Panc1 (cell line): ENCODE measurements at regions not wholly inside any gene's neighbourhood (a gene's known extent, or its start where the extent isn't known, plus 50 kb on each side); places are given as distances from the start of the nearest gene placed in this dataset.

Experiments
- ATAC-seq: fragments of 200-7000 bp; cut with Tn5 transposase; 2 replicates; pipeline ENCODE4 v1.9.1; 2020; ENCODE audit warnings: mild to moderate bottlenecking, moderate library complexity
- BruUV-seq: library from RNA; stranded (reverse); fragments of 400-500 nt; replicated peaks from 2 replicates; lab custom pipeline; 2021; lab: Mats Ljungman, UMichigan
- CTCF ChIA-PET: fragments of 300-600 bp; sonication (Branson Sonifier 250); formaldehyde crosslinking; loops from one replicate; lab custom pipeline; 2022; ENCODE audit warnings: antibody characterized with exemption; lab: Charles Lee
- POLR2A ChIA-PET: fragments of 300-600 bp; sonication (Branson Sonifier 250); formaldehyde crosslinking; loops from one replicate; lab custom pipeline; 2022; ENCODE audit warnings: antibody characterized with exemption; lab: Charles Lee
- DNase-seq: peaks from one replicate; pipeline ENCODE4 v3.0.0-alpha.2; 2010; ENCODE audit warnings: low read depth, low spot score
- H3K27ac ChIP-seq: 2 replicates; pipeline ENCODE4 v1.5.1; 2011; ENCODE audit warnings: mild to moderate bottlenecking, low read length, inconsistent platforms
- H3K27me3 ChIP-seq: fragments of 200-500 bp; sonication (Bioruptor generic); 2 replicates; pipeline ENCODE4 v1.6.0; 2014; ENCODE audit warnings: low read length, inconsistent platforms; ENCODE audit not compliant: control insufficient read depth, insufficient read depth
- H3K36me3 ChIP-seq: fragments of 200-500 bp; sonication (Bioruptor generic); 2 replicates; pipeline ENCODE4 v1.5.1; 2014; ENCODE audit warnings: inconsistent platforms, mild to moderate bottlenecking, low read length, moderate library complexity; ENCODE audit not compliant: control insufficient read depth, insufficient read depth
- H3K4me1 ChIP-seq: 2 replicates; pipeline ENCODE4 v1.5.1; 2011; ENCODE audit warnings: inconsistent platforms, mild to moderate bottlenecking, low read length, moderate library complexity; ENCODE audit not compliant: control insufficient read depth, insufficient read depth
- H3K4me3 ChIP-seq, 2 experiments: 2 replicates each; pipeline ENCODE4 v1.5.1; 2011 to 2012; ENCODE audit warnings: low read depth in 2 of 2, low read length in 2 of 2, mild to moderate bottlenecking in 2 of 2, inconsistent platforms in 1 of 2, moderate library complexity in 1 of 2
- H3K9me3 ChIP-seq: fragments of 200-500 bp; sonication (Bioruptor generic); 2 replicates; pipeline ENCODE4 v1.5.1; 2014; ENCODE audit warnings: low read depth, mild to moderate bottlenecking, inconsistent platforms, low read length, moderate library complexity; ENCODE audit not compliant: control insufficient read depth, insufficient read depth
- CTCF ChIP-seq: fragments of 450-650 bp; IDR thresholded peaks from 2 replicates; pipeline ENCODE4 v1.5.1; 2017; ENCODE audit warnings: mild to moderate bottlenecking
- POLR2AphosphoS5 ChIP-seq: IDR thresholded peaks from 2 replicates; pipeline ENCODE4 v1.6.1; 2012; ENCODE audit warnings: mild to moderate bottlenecking, low read depth, low read length, moderate library complexity
- REST ChIP-seq, 2 experiments: IDR thresholded peaks; 2 replicates each; pipeline ENCODE4 v1.6.1; 2011 to 2012; ENCODE audit warnings: low read depth in 2 of 2, control low read depth in 1 of 2, low read length in 1 of 2, mild to moderate bottlenecking in 1 of 2, moderate library complexity in 1 of 2; ENCODE audit not compliant: insufficient read depth in 1 of 2
- SIN3A ChIP-seq: IDR thresholded peaks from 2 replicates; pipeline ENCODE4 v1.6.1; 2012; ENCODE audit warnings: low read depth, mild to moderate bottlenecking, low read length, moderate library complexity, borderline replicate concordance; ENCODE audit not compliant: insufficient read depth
- TCF7L2 ChIP-seq: IDR thresholded peaks from 2 replicates; pipeline ENCODE4 v1.6.1; 2011; ENCODE audit warnings: mild to moderate bottlenecking, low read depth, low read length, inconsistent platforms
- in situ Hi-C: cut with HindIII; loops from 2 replicates; pipeline ENCODE4 v1.10.0; 2016; ENCODE audit warnings: low sequenced_read_pairs, low pct_unique_long_range_greater_than_20kb
- intact Hi-C: fragments of 100-400 bp; cut with micrococcal nuclease; formaldehyde crosslinking; loops from one replicate; pipeline ENCODE4 v1.10.0; 2022; ENCODE audit not compliant: unreplicated experiment

DNA sequence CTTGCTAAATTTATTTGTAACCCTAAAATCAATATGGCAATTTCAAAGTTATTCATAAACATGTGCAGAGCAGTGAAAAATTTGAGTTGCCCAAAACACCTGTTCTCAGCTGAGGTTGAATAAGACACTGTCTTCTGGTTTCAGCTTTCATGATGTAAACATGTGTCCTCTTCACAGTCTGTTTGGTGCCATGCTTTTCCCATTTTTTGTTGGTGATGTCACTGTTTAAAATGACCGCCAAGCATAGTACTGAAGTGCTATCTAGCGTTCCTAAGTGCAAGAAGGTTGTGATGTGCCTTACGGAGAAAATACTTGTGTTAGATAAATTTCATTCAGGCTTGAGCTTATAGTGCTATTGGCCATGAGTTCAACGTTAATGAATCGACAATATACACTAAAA, 580.8 kb downstream of the ACTL7B start:
- CTCF ChIA-PET, result no interaction called here
- POLR2A ChIA-PET, result interaction anchor here (0.7 kb wide), 1 partner anchor 183 kb away, joined by 4 read pairs; no protein-coding TSS in a partner anchor
- Histone ChIP-seq H3K27ac (no peak overlapping the region), H3K4me3 (no peak overlapping the region), H3K27me3 (no peaks in the 10 kb centered on the region), H3K9me3 (no peaks in the 10 kb centered on the region), H3K4me1 (no peaks in the 10 kb centered on the region), H3K36me3 (no peaks in the 10 kb centered on the region)
- no peak for DNase-seq
- intact Hi-C loops, result no loop called here
- no peak for TF ChIP-seq REST (IDR thresholded peaks at IDR 0.05; ENCODE audit: insufficient read depth in 1 of 2, low read depth in 2 of 2, low read length in 1 of 2)
- TF ChIP-seq SIN3A, result no peak
- TF ChIP-seq TCF7L2, result no peak
- TF ChIP-seq CTCF, result no peak
- no peak for TF ChIP-seq POLR2AphosphoS5
- no peak for ATAC-seq
- in situ Hi-C loops, result no loop called here
- no TSS peak for BruUV-seq

- intact Hi-C loops (no loop called here), in situ Hi-C loops (no loop called here)
- Histone ChIP-seq H3K9me3 (no peaks in the 10 kb centered on the region), H3K4me1 (no peaks in the 10 kb centered on the region), H3K27me3 (no peaks in the 10 kb centered on the region), H3K4me3 (no peak overlapping the region), H3K27ac (no peak overlapping the region), H3K36me3 (no peaks in the 10 kb centered on the region)
- ChIA-PET CTCF (no interaction called here), POLR2A (no interaction called here)
- TF ChIP-seq POLR2AphosphoS5, result no peak
- no peak for TF ChIP-seq TCF7L2
- no peak for TF ChIP-seq REST (IDR thresholded peaks at IDR 0.05; ENCODE audit: insufficient read depth in 1 of 2, low read depth in 2 of 2, low read length in 1 of 2)
- no peak for TF ChIP-seq SIN3A
- TF ChIP-seq CTCF, result no peak
- no TSS peak for BruUV-seq
- DNase-seq, result no peak
- ATAC-seq, result no peak
These were observed 581.8 kb downstream of the ACTL7B start for GRCh38 chr9:108273988-108274387.
